Epithelial cell of proximal tubule (primary cell): ENCODE measurements at regions not wholly inside any gene's neighbourhood (a gene's known extent, or its start where the extent isn't known, plus 50 kb on each side); places are given as distances from the start of the nearest gene placed in this dataset.
A peak's percentile ranks its signal among the peaks of the same experiment; 100 is the strongest.

Experiments used
- DNase-seq: peaks from one replicate; pipeline ENCODE4 v3.0.0-alpha.2; 2011; ENCODE audit warnings: low read depth
- H3K4me3 ChIP-seq: 2 replicates; pipeline ENCODE4 v1.5.1; 2011; ENCODE audit warnings: low read depth, mild to moderate bottlenecking, low read length
- TF ChIP-seq, protein P1 (sequence below): conservative IDR thresholded peaks from 2 replicates; pipeline ENCODE4 v1.5.1; 2012; ENCODE audit warnings: low read depth, mild to moderate bottlenecking, low read length

DNA sequence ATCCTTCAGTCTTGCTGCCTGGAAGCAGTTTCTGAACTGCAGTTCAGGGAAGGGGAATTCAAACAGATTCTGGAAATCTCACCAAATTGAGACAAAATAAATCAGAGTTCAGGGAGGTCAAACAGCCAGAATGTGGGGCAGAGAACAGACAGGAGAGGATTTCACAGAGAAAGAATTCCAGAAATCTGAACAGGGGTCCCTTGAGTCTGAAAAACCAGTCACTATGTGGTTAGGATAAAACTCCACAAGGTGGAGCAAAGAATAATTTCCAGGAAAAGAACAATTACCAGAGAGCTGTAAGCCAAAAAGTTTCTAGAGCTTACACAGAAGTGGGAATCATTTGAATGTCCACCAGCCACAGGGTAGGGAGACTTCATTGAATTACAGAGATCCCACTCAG is 84.7 kb downstream of the URB2 start:
- TF ChIP-seq, protein P1, sequence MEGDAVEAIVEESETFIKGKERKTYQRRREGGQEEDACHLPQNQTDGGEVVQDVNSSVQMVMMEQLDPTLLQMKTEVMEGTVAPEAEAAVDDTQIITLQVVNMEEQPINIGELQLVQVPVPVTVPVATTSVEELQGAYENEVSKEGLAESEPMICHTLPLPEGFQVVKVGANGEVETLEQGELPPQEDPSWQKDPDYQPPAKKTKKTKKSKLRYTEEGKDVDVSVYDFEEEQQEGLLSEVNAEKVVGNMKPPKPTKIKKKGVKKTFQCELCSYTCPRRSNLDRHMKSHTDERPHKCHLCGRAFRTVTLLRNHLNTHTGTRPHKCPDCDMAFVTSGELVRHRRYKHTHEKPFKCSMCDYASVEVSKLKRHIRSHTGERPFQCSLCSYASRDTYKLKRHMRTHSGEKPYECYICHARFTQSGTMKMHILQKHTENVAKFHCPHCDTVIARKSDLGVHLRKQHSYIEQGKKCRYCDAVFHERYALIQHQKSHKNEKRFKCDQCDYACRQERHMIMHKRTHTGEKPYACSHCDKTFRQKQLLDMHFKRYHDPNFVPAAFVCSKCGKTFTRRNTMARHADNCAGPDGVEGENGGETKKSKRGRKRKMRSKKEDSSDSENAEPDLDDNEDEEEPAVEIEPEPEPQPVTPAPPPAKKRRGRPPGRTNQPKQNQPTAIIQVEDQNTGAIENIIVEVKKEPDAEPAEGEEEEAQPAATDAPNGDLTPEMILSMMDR: peak; percentile 36
- H3K4me3 ChIP-seq: no peak overlapping the region
- no peak for DNase-seq

DNA sequence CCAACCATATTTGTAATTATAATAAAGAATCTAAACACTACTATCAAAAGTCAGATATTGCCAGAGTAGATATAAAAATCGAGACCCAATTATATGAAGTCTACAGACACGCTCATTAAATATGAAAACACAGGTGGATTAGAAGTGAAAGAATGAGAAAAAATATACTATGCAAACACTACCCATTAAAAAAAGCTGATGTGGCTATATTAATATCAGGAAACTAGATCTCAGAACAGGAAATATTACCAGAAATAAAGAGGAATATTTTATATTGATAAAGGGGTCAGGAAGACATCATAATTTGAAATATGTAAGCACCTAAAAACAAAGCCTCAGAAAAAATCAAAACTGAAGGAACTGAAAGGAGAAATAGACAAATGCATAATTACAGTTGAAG is 88.3 kb downstream of the URB2 start:
- H3K4me3 ChIP-seq: no peak overlapping the region
- no peak for DNase-seq
- TF ChIP-seq, protein P1: no peak

DNA sequence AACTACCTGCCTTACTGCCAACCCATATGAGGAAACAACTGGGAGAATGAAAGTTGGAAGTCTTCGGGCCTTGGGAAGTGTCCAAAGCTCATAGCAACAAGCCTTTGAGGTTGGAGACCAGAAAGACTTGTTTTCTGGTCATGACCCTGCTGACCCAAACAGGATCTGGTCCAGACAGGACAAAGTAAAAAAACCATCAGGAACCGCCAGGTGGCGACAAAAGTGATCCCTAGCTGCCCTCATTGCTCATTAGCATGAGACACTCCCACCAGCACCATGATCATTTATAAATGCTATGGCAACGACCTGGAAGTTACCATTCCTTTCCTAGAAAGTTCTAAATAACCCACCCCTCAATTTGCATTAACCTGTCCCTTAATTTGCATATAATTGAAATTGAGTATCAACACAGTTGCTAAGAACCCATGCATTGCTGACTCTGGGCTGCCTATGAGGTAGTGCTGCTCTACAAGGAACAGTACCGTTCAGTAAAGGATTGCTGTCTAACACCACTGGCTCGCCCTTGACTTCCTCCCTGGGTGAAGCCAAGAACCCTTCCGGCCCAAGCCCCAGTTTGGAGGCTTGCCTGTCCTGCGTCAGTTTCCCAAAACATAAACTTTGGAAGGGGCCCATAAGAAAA is 89.0 kb downstream of the URB2 start:
- no peak overlapping the region for H3K4me3 ChIP-seq
- DNase-seq: no peak
- TF ChIP-seq, protein P1: peak; percentile 54

DNA sequence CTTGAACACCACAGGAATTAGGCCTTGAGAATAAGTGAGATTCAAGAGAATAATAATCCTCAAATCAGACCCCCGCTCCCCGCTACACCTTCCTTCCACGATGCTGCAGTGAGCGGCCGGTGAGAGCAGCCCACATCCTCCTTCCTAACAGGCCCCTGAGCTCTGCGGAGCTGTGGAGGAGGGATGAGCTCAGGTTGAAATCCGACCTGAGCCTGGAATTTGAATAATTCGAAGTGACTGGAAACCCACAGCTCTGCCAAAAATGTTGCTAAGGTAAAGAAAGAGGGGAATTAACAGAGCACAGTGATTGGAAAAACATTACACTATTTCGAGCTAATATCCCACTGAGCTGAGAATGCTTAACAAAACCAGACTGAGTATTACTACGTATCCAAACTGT is 90.0 kb downstream of the URB2 start:
- TF ChIP-seq, protein P1: no peak
- no peak overlapping the region for H3K4me3 ChIP-seq
- DNase-seq: no peak

DNA sequence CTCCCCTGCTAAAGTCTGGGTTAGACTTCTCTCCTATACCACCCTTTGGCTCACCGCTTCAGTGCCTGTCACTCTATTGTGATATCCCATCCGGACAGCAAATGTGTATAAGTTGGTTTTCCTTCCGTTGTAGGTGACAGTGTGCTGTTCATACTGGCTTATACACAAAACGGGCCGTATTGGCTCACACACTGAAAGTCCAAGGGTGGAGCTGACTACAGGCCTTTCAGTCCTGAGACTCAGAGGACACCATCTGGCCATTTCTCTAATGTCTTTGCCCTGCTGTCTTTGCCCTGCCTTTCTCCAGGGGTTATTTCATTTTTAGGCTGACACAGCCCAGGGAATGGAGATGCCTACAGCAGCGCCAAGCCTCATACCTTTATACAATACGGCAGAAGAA is 90.7 kb downstream of the URB2 start:
- no peak for DNase-seq
- TF ChIP-seq, protein P1: no peak
- H3K4me3 ChIP-seq: no peak overlapping the region

DNA sequence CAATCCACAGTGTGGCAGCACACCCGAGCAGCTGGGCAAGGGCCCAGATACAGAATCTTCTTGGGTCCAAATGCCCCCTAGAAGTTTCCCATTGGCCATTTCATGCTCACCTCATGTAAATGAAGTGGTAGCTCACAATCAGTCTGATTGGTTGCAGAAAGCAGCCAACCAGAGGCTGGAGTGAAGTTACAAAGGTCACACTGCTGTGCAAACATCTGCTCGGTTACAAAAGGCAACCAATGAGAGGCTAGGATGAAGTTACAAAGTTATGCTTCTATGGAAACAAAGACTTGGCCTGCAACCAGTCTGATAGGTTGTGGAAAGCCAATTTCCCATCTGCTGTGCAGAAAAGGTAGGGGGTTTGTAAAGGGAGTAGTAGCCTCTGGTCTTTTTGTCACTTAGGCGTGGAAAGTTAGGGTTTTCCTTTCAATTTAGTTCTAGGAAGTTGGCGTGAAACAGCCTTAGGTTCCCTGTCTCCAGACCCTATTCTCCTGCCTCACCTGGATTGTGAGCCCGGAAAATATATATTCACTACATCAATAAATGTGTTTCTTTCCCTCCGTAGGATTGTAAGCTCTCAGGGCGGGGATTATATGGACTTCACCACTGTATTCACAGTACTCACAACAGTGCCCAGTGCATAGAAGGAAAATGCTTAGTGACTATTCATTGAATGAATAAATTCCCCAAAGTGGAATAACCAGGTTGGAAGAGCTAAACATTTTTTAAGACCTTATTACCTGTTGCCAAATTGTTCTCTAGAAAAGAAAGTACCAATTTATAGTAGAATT is 91.9 kb downstream of the URB2 start:
- no peak for DNase-seq

More for the DNA sequence above, 91.9 kb downstream of the URB2 start:
- TF ChIP-seq, protein P1: no peak
- H3K4me3 ChIP-seq: no peak overlapping the region
